ENCODE measurements at regions not wholly inside any gene's neighbourhood (a gene's known extent, or its start where the extent isn't known, plus 50 kb on each side); places are given as distances from the start of the nearest gene placed in this dataset.

- Histone ChIP-seq H3K27ac (ENCODE audit: low read length) (no peak overlapping the region), H3K4me3 (ENCODE audit: low read depth in 2 of 2, low read length in 2 of 2) (no peak overlapping the region), H3K4me1 (ENCODE audit: control insufficient read depth, insufficient read depth, low read length) (no peaks in the 10 kb centered on the region), H3K36me3 (ENCODE audit: control insufficient read depth, insufficient read depth, low read length) (no peaks in the 10 kb centered on the region), H3K27me3 (ENCODE audit: control insufficient read depth, insufficient read depth, low read length) (no peaks in the 10 kb centered on the region), H3K9me3 (ENCODE audit: control insufficient read depth, insufficient read depth, low read depth, low read length) (no peaks in the 10 kb centered on the region)
- DNase-seq (ENCODE audit: low read depth, low spot score) (no peak), ATAC-seq (no peak)
- BruUV-seq (replicated peaks): no TSS peak
- TF ChIP-seq, protein P1, sequence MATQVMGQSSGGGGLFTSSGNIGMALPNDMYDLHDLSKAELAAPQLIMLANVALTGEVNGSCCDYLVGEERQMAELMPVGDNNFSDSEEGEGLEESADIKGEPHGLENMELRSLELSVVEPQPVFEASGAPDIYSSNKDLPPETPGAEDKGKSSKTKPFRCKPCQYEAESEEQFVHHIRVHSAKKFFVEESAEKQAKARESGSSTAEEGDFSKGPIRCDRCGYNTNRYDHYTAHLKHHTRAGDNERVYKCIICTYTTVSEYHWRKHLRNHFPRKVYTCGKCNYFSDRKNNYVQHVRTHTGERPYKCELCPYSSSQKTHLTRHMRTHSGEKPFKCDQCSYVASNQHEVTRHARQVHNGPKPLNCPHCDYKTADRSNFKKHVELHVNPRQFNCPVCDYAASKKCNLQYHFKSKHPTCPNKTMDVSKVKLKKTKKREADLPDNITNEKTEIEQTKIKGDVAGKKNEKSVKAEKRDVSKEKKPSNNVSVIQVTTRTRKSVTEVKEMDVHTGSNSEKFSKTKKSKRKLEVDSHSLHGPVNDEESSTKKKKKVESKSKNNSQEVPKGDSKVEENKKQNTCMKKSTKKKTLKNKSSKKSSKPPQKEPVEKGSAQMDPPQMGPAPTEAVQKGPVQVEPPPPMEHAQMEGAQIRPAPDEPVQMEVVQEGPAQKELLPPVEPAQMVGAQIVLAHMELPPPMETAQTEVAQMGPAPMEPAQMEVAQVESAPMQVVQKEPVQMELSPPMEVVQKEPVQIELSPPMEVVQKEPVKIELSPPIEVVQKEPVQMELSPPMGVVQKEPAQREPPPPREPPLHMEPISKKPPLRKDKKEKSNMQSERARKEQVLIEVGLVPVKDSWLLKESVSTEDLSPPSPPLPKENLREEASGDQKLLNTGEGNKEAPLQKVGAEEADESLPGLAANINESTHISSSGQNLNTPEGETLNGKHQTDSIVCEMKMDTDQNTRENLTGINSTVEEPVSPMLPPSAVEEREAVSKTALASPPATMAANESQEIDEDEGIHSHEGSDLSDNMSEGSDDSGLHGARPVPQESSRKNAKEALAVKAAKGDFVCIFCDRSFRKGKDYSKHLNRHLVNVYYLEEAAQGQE (IDR thresholded peaks at IDR 0.05; ENCODE audit: insufficient read depth in 1 of 2, low read depth in 2 of 2, low read length in 1 of 2): no peak
- TF ChIP-seq, protein P2, sequence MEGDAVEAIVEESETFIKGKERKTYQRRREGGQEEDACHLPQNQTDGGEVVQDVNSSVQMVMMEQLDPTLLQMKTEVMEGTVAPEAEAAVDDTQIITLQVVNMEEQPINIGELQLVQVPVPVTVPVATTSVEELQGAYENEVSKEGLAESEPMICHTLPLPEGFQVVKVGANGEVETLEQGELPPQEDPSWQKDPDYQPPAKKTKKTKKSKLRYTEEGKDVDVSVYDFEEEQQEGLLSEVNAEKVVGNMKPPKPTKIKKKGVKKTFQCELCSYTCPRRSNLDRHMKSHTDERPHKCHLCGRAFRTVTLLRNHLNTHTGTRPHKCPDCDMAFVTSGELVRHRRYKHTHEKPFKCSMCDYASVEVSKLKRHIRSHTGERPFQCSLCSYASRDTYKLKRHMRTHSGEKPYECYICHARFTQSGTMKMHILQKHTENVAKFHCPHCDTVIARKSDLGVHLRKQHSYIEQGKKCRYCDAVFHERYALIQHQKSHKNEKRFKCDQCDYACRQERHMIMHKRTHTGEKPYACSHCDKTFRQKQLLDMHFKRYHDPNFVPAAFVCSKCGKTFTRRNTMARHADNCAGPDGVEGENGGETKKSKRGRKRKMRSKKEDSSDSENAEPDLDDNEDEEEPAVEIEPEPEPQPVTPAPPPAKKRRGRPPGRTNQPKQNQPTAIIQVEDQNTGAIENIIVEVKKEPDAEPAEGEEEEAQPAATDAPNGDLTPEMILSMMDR (IDR thresholded peaks at IDR 0.05): no peak
- TF ChIP-seq TCF7L2 (IDR thresholded peaks at IDR 0.05; ENCODE audit: low read depth, low read length) (no peak), POLR2AphosphoS5 (IDR thresholded peaks at IDR 0.05; ENCODE audit: low read depth, low read length) (no peak), SIN3A (IDR thresholded peaks at IDR 0.05; ENCODE audit: borderline replicate concordance, insufficient read depth, low read depth, low read length) (no peak)
- intact Hi-C loops (cut with micrococcal nuclease; ENCODE audit: unreplicated experiment): no loop called here
- in situ Hi-C loops (cut with HindIII; ENCODE audit: low pct_unique_long_range_greater_than_20kb, low sequenced_read_pairs): no loop called here
- ChIA-PET POLR2A (no interaction called here), CTCF (no interaction called here)
Observed at GRCh38 chr6:84618836-84619235, 145.6 kb downstream of the TBX18 start.

- BruUV-seq (replicated peaks): no TSS peak
- no peak for DNase-seq (ENCODE audit: low read depth, low spot score)
Observed at GRCh38 chr6:84618046-84618752, 146.2 kb downstream of the TBX18 start.

More at GRCh38 chr6:84618046-84618752, 146.2 kb downstream of the TBX18 start:
- Histone ChIP-seq H3K27me3 (ENCODE audit: control insufficient read depth, insufficient read depth, low read length) (no peaks in the 10 kb centered on the region), H3K4me1 (ENCODE audit: control insufficient read depth, insufficient read depth, low read length) (no peaks in the 10 kb centered on the region), H3K27ac (ENCODE audit: low read length) (no peak overlapping the region), H3K4me3 (ENCODE audit: low read depth in 2 of 2, low read length in 2 of 2) (no peak overlapping the region), H3K9me3 (ENCODE audit: control insufficient read depth, insufficient read depth, low read depth, low read length) (no peaks in the 10 kb centered on the region), H3K36me3 (ENCODE audit: control insufficient read depth, insufficient read depth, low read length) (no peaks in the 10 kb centered on the region)
- no peak for ATAC-seq
- in situ Hi-C loops (cut with HindIII; ENCODE audit: low pct_unique_long_range_greater_than_20kb, low sequenced_read_pairs): no loop called here
- intact Hi-C loops (cut with micrococcal nuclease; ENCODE audit: unreplicated experiment): no loop called here
- POLR2A ChIA-PET: no interaction called here
- CTCF ChIA-PET: no interaction called here
- TF ChIP-seq, protein P2 (IDR thresholded peaks at IDR 0.05): no peak
- no peak for TF ChIP-seq SIN3A (IDR thresholded peaks at IDR 0.05; ENCODE audit: borderline replicate concordance, insufficient read depth, low read depth, low read length)
- TF ChIP-seq, protein P1 (IDR thresholded peaks at IDR 0.05; ENCODE audit: insufficient read depth in 1 of 2, low read depth in 2 of 2, low read length in 1 of 2): no peak
- no peak for TF ChIP-seq POLR2AphosphoS5 (IDR thresholded peaks at IDR 0.05; ENCODE audit: low read depth, low read length)
- no peak for TF ChIP-seq TCF7L2 (IDR thresholded peaks at IDR 0.05; ENCODE audit: low read depth, low read length)
